NCI-H82 treated with DMSO at 0.1 percent for 48 hours (cell line): ENCODE measurements at regions not wholly inside any gene's neighbourhood (a gene's known extent, or its start where the extent isn't known, plus 50 kb on each side); places are given as distances from the start of the nearest gene placed in this dataset.

Source experiments
- DNase-seq: peaks from one replicate; lab custom pipeline; 2025; ENCODE audit not compliant: unreplicated experiment; lab: John Stamatoyannopoulos, UW

DNA sequence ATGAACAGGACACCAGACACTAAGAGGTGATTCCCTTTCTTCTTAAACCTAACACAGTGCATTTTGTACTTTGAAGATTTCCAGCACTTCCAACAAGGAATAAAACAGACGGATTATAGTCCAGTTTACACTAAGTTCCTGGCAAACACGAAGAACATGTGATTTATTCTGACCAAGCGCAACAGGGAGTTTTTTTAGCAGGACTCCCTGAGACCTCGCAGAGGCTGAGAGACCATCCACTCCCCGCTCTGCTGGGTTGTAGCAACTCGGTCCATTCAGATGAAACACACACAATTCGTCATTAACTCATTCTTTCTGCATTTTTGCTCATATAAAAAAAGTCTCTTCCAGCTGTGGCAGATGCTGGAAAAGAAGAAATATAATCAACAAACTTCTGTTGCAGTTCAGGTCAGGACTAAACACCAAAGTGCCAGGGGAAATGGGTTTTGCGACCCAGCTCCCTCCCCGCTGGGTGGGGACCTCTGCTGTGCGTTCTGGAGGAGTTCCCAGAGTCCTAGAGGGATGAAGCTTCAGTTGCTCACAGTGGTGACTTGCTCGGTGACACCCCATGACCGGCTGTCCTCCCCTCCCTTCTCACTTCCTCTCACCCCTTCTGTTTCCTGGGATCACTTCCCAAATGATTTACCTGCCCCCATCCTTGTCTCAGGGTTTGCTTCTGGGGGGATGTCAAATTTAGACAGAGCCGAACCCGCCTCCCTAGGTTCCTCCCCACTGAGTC lies 52.5 kb downstream of the KCNF1 start:
- no peak for DNase-seq

DNA sequence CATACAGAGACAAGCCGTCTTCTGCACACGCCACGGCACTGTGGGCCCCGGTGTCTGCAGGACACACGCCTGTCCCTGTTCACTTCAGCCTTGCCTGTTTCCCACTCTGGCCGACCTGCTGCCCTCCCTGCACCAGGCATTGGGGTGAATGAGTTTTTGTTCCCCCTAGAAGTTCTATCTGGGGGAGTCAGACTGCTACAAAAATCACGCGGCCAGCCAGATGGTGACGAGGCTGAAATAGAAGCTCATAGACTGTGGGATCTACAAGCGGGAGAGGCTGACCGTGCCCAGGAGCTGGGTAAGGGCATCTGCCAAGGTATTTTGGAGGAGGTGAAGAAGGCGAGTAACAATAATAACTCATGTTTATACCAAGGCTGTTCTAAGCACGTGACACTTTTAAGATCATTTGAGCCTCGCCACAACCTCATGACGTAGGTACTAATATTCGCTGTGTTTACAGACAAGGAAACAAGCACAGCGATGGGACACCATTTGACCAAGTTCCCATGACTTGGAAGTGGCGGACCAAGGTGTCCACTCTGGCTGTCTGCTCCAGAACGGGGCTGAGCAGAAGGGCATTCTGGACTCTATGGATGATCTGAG lies 53.6 kb downstream of the KCNF1 start:
- no peak for DNase-seq

DNA sequence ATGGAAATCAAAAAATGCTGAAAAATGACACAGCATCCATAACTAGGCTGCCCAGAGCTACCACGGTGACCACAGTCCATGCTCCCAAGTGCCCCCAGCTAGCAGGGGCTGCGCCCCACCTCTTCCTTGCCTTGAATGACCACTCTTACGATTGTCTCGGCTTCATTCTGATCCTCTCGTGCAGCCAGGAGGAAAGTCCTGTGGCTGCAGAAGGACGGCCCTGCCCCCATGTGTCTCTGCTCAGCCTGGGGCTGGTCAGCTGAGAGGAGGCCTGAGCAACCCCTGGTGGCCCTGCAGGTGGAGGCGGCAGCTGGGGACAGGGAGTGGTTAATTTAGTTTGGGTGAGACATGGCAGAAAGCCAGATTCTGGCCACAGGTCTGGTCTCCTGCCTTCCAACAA lies 54.3 kb downstream of the KCNF1 start:
- DNase-seq: no peak

DNA sequence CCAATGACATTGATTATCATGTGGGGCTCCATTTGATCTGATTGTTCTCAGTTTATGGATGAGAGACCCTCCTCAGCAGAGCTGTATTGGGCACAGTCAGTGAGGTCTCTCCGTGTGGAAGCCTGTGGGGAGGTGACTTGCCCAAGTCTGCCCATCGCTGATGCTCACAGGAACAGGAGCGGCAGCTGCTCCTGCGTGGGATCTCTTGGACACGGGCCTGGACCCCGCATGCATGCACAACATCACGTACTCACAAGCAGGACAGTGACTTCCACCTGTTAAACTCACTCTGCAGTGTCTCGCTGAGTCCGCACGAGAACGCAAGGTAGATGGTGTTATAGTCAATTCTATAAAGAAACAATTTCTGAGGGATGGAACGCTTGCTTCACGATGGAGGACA lies 55.0 kb downstream of the KCNF1 start:
- no peak for DNase-seq

DNA sequence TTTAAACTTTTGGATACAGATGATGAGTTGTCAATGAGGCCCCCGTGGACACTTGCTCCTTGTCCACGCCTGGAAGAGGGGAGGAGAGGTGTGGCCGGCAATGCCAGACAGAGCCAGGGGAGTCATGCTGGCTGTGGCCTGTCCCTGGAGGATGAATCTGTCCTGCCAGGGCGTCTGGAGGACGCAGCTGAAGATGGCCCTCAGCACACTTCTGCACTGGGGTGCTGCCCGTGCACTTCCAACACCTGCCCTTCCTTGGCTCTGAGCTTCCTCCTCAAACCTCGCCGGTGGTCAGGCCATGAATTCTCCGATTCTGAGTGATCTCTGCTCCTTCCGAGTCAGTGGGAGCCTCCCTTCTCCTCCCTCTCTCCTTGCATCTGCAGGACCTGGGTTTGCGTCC lies 56.4 kb downstream of the KCNF1 start:
- DNase-seq: no peak

DNA sequence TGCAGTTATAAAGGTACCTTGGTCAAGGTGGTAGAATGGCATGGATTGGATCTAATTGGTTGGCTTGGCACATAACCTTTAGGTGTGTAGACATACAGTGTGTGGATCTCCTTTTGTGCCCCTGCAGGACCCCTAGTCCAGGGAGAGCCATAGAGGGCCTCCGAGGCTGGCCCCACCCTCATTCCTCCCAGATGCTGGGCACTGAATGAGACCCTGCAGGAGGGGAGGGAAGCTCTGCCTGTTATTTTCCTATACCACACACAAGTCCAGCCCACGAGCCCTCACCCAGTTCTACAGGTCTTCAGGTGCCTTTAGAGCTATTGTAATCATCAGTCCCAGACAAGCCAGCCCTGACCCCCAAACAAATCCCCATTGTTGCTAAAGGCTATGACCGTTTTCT lies 58.9 kb downstream of the KCNF1 start:
- no peak for DNase-seq

DNA sequence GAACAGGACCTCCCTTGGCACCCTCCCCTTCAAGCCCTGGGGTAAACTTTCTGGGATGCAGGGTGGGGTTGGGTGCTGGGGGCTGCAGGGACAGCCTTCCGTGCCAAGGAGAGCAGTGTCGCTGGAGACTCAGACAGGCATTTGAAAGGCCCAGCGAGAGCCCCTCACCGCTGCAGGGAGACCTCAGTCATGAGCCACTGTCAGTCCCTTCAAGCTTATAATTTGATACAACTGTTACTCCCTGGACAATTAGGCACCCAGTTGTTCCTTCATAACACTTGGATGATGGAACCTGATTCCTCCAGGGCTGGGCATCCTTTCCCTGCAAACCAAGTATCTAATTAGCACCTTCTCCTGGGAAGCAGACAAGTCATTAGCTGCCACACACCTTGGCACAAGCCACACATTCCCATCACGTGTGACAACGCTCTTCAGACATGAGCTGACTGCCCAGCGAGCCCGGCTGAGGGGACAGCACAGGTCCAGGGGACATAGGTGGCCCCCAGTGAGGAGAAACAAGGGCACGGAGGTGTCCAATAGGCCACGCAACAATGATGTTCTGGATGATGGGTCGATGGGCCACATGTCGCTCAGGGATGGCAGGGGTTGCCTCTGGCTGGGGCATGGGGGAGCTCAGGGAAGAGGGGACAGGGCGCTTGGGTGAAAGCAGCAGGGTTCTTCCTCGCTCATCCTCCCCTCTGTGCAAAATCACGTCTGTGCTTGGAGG lies 59.6 kb downstream of the KCNF1 start:
- no peak for DNase-seq

DNA sequence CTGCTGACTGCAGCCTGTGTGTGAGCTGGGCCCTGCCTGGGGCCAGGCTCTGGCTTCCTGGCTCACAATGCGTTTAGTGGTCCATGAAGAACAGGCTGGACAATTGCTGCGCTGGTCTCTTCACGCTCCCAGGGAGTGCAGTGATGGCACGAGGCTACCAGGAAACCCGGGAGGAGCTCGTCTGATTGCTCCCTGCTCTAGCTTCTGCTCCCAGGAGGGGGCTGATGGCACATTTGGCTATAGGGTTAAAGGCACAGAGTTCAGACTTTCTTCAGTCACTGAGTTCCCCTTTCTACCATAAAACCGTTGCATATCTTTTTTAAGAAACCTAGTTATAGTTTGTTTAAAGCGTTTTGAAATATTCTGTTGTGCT lies 60.1 kb downstream of the KCNF1 start:
- no peak for DNase-seq

DNA sequence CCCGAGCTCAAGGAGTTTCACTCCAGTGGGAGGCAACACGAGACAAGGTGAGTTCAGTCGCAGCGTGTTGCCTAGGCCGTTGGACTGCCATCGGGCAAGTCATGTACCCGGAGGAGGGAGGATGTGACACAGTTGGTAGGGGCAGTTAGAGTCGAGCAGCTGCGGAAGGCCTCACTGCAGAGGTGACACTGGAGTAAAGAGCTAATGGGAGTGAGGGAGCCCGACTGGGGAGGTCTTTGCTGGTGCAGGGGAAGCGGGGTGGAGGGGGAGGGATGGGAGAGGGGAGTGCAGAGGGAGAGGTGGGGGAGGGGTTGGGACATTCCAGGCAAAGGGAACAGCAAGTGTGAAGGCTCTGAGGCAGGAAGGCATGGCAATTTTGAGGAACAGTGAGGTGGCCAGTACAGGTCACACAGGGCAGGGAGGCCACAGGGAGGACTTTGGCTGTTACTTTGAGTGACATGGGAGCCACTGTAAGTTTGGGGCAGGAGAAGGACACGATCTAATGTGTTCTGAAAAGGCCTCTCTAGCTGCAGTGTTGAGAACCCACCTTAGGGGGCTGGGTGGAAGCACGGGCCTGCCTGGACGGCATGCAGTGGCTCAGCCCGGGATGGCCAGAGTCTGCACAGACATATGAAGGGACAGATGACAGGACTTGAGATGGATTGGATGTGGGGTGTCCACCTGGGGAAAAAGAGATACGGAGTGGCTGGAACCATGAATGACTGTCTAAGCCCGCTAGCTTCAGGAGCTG lies 61.1 kb downstream of the KCNF1 start:
- no peak for DNase-seq

DNA sequence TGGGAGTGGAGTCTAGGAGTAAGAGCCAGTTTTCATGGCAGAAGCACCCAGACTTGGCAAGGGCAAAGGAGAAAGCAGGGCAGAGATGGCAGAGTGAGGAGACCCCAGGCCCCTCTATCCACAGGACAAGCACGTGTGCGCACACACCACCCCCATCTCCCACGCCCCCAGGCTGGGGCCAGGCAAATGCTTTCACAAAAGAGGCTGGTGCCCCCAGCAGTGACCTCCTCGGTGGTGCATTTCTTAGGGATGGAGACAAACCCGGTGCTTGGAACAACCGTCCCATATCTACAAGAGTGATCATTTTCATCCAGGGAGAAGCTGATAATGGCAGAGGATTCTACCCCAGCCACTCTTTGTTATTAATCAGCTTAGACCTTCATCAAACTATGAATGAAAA lies 62.0 kb downstream of the KCNF1 start:
- DNase-seq: no peak

DNA sequence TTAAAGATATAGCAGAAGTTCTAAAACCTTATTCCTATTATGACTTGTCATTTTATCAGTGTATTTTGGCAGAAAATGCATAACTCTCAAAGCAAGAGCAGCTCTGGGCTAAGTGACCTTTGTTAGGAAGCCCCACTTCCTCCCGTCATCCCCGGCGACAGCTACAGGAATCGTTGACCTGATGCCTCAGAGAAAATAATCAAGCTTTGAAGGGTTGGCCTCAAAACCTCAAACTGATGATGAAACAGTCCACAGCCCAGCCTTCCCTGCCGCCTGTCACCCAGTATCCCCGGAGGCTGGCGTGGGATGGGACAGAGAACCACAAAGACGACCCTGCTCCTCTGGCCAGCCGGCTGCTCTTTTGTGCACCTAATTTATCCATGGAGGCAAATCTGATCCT lies 65.3 kb downstream of the KCNF1 start:
- no peak for DNase-seq

DNA sequence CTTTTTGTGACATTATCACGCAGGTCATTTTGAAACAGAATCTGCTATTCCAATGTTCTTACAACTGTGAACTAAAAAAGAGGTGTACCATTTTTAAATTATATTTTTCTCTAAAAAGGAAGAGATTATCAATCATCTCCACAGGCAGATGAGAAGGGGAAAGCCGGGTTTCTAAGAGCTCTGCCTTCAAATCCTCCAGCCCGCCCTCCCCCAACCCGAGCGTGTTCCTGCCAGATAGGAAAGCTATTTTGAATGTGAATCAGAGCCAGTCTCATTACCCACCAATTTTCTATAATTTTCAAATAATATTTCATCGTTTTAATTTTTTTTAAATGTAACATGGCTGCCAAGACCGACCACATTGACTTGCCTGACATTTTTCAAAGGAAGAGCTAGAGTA lies 65.9 kb downstream of the KCNF1 start:
- DNase-seq: no peak

DNA sequence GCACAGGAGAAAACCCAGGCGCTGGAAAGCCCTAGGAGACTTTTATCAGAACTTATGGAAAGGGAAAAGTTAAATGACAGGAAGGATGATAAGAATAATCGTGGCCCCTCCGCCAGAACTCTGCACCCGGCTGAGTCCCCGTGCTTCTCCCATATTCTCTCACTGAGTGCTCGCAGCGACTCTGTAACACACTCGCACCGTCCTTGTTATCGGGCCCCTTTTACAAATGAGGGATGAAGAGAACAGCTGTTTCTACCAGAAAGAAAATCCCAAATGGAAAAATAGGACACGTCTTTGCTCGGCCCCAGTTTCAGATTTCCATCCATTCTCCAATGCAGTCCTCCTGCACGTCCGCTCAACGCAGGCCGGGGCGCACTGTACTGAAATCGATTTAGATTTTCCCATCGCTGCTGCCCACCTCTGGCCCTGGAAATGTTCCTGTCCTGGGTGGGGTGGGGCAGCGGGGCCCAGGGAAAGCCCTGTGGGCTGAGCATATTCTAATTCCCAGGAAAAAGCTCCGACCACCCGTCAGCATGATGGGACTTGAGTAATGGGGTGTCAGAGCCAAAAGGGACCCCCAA lies 66.4 kb downstream of the KCNF1 start:
- DNase-seq: no peak

DNA sequence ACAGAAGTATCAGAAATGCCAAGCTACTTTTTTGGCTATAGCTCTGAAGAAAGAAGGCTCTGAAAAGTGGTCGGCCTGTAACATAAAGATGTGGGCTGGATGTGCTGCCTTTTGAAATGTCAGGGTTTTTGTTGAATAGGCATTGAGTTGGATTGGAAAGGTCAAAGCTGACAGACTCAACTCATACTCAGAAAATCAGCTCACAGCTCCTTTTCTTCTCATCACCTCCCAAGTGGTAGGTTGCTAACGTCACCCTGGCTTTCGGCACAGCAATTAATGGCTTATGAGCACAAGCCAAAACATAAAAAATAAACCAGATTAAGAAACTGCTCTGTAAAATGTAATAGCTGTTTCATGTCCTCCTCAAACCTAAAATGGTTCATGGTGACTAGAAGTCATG lies 68.3 kb downstream of the KCNF1 start:
- no peak for DNase-seq

DNA sequence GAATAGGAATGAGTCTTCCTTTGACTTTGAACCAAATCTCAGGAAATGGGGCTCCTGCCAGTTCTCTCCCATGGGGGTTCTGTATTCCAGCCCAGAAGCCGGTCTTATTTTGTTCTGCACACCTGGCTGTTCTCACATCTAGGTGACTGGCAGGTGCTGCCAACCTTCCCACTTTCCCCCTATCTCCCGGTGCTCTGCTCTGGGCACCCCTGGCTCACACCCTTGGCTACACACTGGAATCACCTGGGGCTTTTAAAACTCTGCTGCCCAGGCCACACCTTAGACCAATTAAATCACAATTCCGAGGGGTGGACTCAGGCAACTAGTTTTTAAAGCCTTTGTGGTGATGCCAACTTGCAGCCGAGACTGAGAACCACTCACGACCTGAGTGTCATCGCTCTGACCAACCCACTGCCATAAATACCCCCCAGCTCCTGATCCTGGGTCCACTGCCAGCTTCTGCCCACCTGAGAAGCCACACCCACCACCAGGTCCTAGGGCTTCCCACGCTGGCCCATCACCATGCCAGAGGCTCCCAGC lies 69.2 kb downstream of the KCNF1 start:
- DNase-seq: no peak

DNA sequence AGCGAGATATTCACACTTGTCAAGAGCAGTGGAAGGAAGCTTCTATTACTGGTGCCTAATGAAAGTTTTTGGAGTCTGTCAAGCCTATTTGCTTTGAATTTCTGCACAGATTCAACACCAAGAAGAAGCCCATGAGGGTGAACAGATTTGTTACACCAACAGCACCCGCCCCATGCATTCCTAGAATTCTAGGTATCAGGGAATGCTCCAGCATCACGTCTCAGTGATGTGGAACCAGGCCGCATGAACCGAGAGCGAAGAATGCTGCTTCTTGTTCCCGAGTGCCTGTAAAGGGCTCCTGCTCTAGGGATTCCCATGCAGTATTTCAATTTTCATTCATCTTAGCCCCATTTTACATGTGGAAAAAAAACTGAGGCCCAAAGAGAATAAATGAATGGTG lies 69.7 kb downstream of the KCNF1 start:
- DNase-seq: no peak

DNA sequence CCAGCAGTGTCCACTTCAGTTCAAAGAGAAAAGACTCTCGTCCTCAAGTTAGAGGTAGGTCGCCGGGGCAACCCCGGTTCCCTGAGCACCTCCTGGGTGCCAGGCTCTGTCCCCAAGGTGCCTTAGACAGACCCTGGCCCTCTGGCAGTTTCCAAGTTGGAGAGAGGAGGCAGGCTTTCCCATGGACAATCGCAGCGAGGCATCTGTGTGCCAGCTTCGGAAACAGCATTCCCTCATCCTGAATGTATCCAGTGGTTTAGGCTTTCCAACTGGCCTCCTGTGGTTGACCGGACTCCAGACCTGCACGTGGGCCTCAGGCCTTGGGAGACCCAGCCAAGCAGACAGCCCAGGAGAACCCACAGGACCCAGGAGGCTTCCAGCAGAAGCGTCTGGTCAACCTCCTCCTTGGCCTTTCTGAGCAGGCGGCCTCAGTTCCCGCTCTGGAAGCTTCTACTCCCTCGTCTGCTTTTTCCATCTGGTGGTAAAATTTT lies 70.3 kb downstream of the KCNF1 start:
- no peak for DNase-seq

DNA sequence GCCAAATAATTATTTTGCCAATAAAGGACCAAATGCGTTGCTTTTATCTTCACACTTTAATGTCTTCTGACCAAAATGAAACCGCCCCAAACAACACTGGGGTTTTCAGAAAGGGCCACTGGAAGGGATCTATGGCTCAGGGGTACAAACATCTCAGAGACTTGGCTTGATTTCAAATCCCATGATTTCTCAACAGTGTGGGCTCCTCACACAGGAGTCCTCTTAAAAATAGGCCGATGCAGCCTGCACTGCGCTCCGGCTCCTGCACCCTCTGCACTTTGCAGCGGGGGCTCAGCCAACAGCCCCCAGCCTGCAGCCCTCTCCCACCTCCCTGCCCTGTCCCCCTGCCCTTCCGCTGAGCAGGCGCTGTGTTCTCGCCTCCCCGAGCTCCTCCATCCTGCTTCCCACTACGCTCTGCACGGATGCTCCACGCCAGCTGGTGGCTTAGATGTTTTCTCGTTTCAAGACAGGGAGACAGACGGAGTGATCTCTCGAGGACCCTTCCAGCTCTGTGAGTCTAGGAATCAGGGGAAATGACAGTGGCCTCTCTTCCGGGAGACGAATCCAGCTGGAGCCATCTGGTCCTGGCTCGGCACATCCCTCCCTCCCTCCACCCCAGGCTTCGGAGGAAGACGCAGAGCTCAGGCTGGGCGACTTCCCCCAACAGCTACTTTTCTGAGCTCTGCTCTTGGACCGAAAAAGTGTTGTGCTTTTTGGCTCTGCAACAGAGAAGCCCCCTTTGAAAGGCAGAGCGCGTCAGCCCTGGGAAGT lies 71.4 kb downstream of the KCNF1 start:
- peak; percentile 55 for DNase-seq

DNA sequence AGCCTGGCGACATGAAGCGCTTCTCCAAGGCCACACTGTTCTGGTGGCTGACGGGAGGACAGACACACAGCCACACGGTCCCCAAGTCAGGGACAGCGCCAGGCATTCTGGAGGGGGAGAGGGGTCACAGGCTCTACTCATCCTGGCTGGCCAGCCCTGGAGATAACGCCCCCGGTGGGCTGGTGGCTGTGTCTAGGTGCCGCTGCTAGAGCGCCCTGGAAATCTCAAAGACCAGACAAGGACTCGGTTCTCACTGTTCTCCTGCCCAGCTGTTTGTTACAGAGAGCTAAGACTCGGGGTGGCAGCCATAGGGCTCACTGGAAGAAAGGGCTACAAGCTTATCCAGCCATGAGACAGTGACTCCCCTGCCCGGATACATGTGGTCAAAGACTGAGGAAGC lies 72.0 kb downstream of the KCNF1 start:
- DNase-seq: no peak

DNA sequence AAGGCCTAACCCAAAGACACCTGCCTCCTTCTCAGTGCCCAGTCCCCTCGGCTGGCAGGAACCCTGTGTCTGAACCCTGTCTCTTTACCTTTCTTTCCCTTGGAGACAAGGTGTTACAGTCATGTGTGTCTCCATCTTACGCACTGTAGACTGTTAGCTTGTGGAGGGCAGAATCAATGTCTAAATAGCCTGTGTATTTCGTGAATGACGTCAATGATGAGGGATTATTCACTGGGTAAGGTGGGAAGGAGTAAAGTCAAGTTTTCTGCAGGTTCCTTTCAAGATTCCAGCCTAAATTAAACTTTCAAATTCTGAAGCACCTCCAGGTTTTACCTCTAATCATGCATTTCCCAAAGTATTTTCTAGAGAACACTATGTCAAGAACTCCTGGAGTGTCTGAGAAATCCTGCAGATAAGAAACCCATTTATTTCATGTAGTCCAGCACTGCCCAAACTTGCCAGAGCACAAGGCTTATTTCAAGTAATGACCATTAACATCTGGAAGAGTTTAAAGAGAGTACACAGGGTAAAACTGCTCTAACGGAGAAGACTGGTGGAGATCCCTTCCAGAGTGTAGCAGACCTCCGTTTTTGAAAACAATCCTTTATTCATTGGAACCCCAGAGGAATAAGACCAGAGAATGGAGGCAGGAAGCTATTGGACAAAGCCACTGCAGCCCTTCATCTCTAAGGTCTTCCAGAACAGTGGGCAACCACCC lies 72.8 kb downstream of the KCNF1 start:
- no peak for DNase-seq
